H1 (cell line): ENCODE measurements at regions not wholly inside any gene's neighbourhood (a gene's known extent, or its start where the extent isn't known, plus 50 kb on each side); places are given as distances from the start of the nearest gene placed in this dataset.

Experiments
- CTCF ChIP-seq, 3 experiments: IDR thresholded peaks; 1 replicate in 2 of 3; 2 replicates in 1 of 3; pipeline versions ENCODE4 v1.5.1 to v1.6.1; 2011; ENCODE audit warnings: low read length in 3 of 3, mild to moderate bottlenecking in 3 of 3, inconsistent platforms in 2 of 3, low read depth in 1 of 3, moderate library complexity in 1 of 3; ENCODE audit not compliant: insufficient read depth in 1 of 3; ENCODE audit errors: control extremely low read depth in 1 of 3
- EP300 ChIP-seq, 2 experiments: IDR thresholded peaks; 1 replicate in 1 of 2; 2 replicates in 1 of 2; pipeline ENCODE4 v1.6.1; 2011 to 2012; ENCODE audit warnings: low read depth in 2 of 2, low read length in 2 of 2, mild to moderate bottlenecking in 2 of 2, borderline replicate concordance in 1 of 2, inconsistent platforms in 1 of 2, moderate library complexity in 1 of 2
- EZH2 ChIP-seq: fragments of 200-600 bp; sonication (generic); IDR thresholded peaks from 2 replicates; pipeline ENCODE4 v1.7.1; 2012; ENCODE audit warnings: low read depth, mild to moderate bottlenecking, moderate library complexity, low read length, inconsistent platforms; ENCODE audit not compliant: severe bottlenecking
- HDAC2 ChIP-seq, 2 experiments: fragments of 300-600 bp in 1 of 2; sonication (generic) in 1 of 2; IDR thresholded peaks; 2 replicates each; pipeline ENCODE4 v1.6.1; 2011 to 2012; ENCODE audit warnings: low read depth in 2 of 2, low read length in 2 of 2, mild to moderate bottlenecking in 2 of 2, moderate library complexity in 2 of 2, borderline replicate concordance in 1 of 2, inconsistent platforms in 1 of 2
- POLR2A ChIP-seq, 2 experiments: IDR thresholded peaks; 1 replicate in 1 of 2; 2 replicates in 1 of 2; pipeline ENCODE4 v1.6.1; 2011; ENCODE audit warnings: low read depth in 2 of 2, low read length in 2 of 2, mild to moderate bottlenecking in 2 of 2; ENCODE audit errors: control extremely low read depth in 1 of 2
- POLR2AphosphoS5 ChIP-seq: IDR thresholded peaks from 2 replicates; pipeline ENCODE4 v1.6.1; 2011; ENCODE audit warnings: low read depth, low read length
- USF2 ChIP-seq: IDR thresholded peaks from 2 replicates; pipeline ENCODE4 v1.6.1; 2011; ENCODE audit warnings: low read length, improper control_type of control experiment

GRCh38 chr2:157164891-157165290 lies 92.6 kb upstream of the GALNT5 start:
- TF ChIP-seq CTCF (IDR thresholded peaks at IDR 0.05; ENCODE audit: control extremely low read depth in 1 of 3, insufficient read depth in 1 of 3, low read depth in 1 of 3, low read length in 3 of 3) (no peak), HDAC2 (IDR thresholded peaks at IDR 0.05; ENCODE audit: borderline replicate concordance in 1 of 2, low read depth in 2 of 2, low read length in 2 of 2) (no peak), EZH2 (no peak), USF2 (no peak), EP300 (IDR thresholded peaks at IDR 0.05; ENCODE audit: borderline replicate concordance in 1 of 2, low read depth in 2 of 2, low read length in 2 of 2) (no peak), POLR2A (IDR thresholded peaks at IDR 0.05; ENCODE audit: control extremely low read depth in 1 of 2, low read depth in 2 of 2, low read length in 2 of 2) (no peak), POLR2AphosphoS5 (no peak)
